SH-SY5Y (cell line): ENCODE measurements at regions not wholly inside any gene's neighbourhood (a gene's known extent, or its start where the extent isn't known, plus 50 kb on each side); places are given as distances from the start of the nearest gene placed in this dataset.

Source experiments
- GATA2 ChIP-seq: IDR thresholded peaks from 2 replicates; pipeline ENCODE4 v1.6.1; 2011; ENCODE audit warnings: mild to moderate bottlenecking, low read depth, low read length
- GATA3 ChIP-seq: IDR thresholded peaks from 2 replicates; pipeline ENCODE4 v1.6.1; 2011; ENCODE audit warnings: low read depth, mild to moderate bottlenecking, low read length, moderate library complexity

GRCh38 chr10:89954061-89954460 lies 252.7 kb downstream of the KIF20B start:
- no peak for TF ChIP-seq GATA2
- TF ChIP-seq GATA3: no peak

GRCh38 chr10:89954787-89955566 lies 253.6 kb downstream of the KIF20B start:
- TF ChIP-seq GATA2 (no peak), GATA3 (no peak)

GRCh38 chr10:89959433-89960110 lies 258.2 kb downstream of the KIF20B start:
- TF ChIP-seq GATA3: no peak

- TF ChIP-seq GATA3 (no peak), GATA2 (no peak)
Observed at GRCh38 chr10:89963451-89964102, 262.2 kb downstream of the KIF20B start.

- no peak for TF ChIP-seq GATA3
- TF ChIP-seq GATA2: no peak
Observed at GRCh38 chr10:89966211-89966610, 264.8 kb downstream of the KIF20B start.

- TF ChIP-seq GATA3 (no peak), GATA2 (no peak)
Observed at GRCh38 chr10:89973326-89973725, 271.9 kb downstream of the KIF20B start.

GRCh38 chr10:89975071-89975470 lies 273.7 kb downstream of the KIF20B start:
- TF ChIP-seq GATA3 (no peak), GATA2 (no peak)

GRCh38 chr10:89975771-89976170 lies 274.4 kb downstream of the KIF20B start:
- no peak for TF ChIP-seq GATA2
- no peak for TF ChIP-seq GATA3

- TF ChIP-seq GATA3 (no peak), GATA2 (no peak)
Observed at GRCh38 chr10:89978081-89978480, 276.7 kb downstream of the KIF20B start.

GRCh38 chr10:89979726-89980125 lies 278.3 kb downstream of the KIF20B start:
- TF ChIP-seq GATA3 (no peak), GATA2 (no peak)

- TF ChIP-seq GATA2 (no peak), GATA3 (no peak)
Observed at GRCh38 chr10:89980166-89980565, 278.8 kb downstream of the KIF20B start.

GRCh38 chr10:89981891-89982290 lies 280.5 kb downstream of the KIF20B start:
- TF ChIP-seq GATA3 (no peak), GATA2 (no peak)

GRCh38 chr10:89985446-89985845 lies 284.1 kb downstream of the KIF20B start:
- no peak for TF ChIP-seq GATA3
- TF ChIP-seq GATA2: no peak

GRCh38 chr10:89992575-89992974 lies 291.2 kb downstream of the KIF20B start:
- TF ChIP-seq GATA3 (no peak), GATA2 (no peak)

- TF ChIP-seq GATA3 (no peak), GATA2 (no peak)
Observed at GRCh38 chr10:90007226-90007625, 305.8 kb downstream of the KIF20B start.

- TF ChIP-seq GATA2 (no peak), GATA3 (no peak)
Observed at GRCh38 chr10:90018819-90019218, 317.4 kb downstream of the KIF20B start.
